ENCODE measurements at regions not wholly inside any gene's neighbourhood (a gene's known extent, or its start where the extent isn't known, plus 50 kb on each side); places are given as distances from the start of the nearest gene placed in this dataset.

DNA sequence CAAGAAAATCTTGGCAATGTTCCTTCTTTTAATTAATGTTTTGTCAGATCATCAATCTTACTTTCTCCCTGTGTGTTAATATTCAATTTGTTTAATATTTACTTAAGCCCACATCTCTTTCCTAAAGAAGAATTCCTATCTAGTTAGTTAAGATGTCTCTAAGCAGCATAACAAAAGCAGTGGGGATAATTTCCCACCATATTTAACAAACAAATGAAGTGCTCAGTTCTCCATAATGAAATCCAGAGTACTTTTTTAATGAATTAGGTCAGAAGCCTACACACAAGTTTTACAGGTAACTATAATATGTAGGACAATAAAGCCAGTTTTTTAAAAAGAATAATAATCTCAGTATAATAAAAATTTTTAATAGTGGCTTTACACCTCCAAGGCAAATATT lies 1918.8 kb downstream of the EFNA5 start:
- intact Hi-C loops (cut with DNase I; ENCODE audit: low total_unique reads) = no loop called here
- Histone ChIP-seq H3K4me1 (no peaks in the 10 kb centered on the region), H3K27ac (no peak overlapping the region), H3K9me3 (no peaks in the 10 kb centered on the region), H3K36me3 (no peaks in the 10 kb centered on the region), H3K27me3 (no peaks in the 10 kb centered on the region), H3K4me3 (no peak overlapping the region)
- no peak for DNase-seq
- TF ChIP-seq, protein P1, sequence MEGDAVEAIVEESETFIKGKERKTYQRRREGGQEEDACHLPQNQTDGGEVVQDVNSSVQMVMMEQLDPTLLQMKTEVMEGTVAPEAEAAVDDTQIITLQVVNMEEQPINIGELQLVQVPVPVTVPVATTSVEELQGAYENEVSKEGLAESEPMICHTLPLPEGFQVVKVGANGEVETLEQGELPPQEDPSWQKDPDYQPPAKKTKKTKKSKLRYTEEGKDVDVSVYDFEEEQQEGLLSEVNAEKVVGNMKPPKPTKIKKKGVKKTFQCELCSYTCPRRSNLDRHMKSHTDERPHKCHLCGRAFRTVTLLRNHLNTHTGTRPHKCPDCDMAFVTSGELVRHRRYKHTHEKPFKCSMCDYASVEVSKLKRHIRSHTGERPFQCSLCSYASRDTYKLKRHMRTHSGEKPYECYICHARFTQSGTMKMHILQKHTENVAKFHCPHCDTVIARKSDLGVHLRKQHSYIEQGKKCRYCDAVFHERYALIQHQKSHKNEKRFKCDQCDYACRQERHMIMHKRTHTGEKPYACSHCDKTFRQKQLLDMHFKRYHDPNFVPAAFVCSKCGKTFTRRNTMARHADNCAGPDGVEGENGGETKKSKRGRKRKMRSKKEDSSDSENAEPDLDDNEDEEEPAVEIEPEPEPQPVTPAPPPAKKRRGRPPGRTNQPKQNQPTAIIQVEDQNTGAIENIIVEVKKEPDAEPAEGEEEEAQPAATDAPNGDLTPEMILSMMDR (IDR thresholded peaks at IDR 0.05) = no peak

DNA sequence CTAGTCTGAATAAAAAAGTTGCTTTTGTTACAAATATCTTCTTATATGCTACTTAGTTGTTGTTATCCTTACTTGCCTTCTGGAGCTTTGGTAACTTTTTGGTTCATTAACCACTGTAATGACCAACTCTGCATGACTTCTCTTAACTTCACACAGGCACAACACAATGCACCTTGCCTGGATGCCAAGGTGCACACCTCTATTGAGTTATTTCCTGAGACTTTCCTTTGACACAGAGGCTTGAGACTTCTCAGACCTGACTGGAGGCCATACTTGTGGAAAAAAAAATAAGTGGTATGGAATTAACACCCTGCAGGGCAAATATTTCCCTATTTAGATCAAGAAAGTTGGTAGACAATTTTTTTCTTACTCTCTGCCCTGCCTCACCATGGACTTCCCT lies 1925.6 kb downstream of the EFNA5 start:
- TF ChIP-seq, protein P1 (IDR thresholded peaks at IDR 0.05) = no peak
- no peaks in the 10 kb centered on the region for H3K9me3 ChIP-seq
- no peaks in the 10 kb centered on the region for H3K4me1 ChIP-seq
- intact Hi-C loops (cut with DNase I; ENCODE audit: low total_unique reads) = no loop called here
- no peaks in the 10 kb centered on the region for H3K27me3 ChIP-seq
- H3K4me3 ChIP-seq = no peak overlapping the region
- no peaks in the 10 kb centered on the region for H3K36me3 ChIP-seq
- no peak overlapping the region for H3K27ac ChIP-seq
- DNase-seq = no peak

DNA sequence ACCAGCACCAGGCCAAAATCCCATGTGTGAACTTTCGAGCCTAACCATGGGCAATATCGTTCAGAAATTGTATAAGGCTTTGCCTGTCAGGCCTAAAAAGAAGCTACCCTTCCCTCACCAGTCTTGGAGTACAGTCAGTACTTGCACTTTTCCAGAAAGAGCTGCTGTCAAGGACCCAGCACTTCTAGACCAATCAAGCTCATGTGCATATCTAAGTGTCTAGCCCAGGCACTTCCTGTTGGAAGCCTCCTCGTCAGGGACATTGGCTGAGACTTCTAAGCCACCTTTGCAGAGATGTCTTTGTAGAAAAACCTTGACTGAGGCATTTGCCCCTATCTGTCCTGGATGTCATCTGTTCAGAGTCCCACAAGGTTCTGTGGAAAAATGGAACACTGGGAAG lies 1930.5 kb downstream of the EFNA5 start:
- H3K4me3 ChIP-seq = no peak overlapping the region
- intact Hi-C loops (cut with DNase I; ENCODE audit: low total_unique reads) = no loop called here
- no peaks in the 10 kb centered on the region for H3K27me3 ChIP-seq
- no peak for DNase-seq
- no peaks in the 10 kb centered on the region for H3K36me3 ChIP-seq
- no peaks in the 10 kb centered on the region for H3K4me1 ChIP-seq
- TF ChIP-seq, protein P1 (IDR thresholded peaks at IDR 0.05) = no peak
- H3K9me3 ChIP-seq = peaks cover 0 to 9% (median 0%) of the 10 kb centered on the region in 3 donors
- H3K27ac ChIP-seq = no peak overlapping the region

DNA sequence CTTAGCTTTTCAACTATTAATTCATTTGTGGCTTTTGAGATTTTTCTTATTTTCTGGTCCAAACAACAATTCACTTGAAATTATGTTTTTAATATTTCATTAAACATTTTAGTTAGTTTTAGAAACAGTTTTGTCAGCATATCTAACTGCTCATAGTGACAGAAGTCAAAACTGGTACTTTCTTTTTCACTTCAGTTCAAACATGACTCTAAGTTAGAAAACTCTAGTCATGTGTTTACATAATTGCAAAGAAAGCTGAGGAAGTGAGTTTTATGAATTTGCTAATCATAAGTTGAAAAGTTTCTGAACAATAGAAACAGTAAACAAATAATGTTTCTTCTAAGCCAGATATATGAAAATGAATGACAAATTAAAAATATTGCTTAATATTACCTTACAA lies 1931.0 kb downstream of the EFNA5 start:
- intact Hi-C loops (cut with DNase I; ENCODE audit: low total_unique reads) = no loop called here
- Histone ChIP-seq H3K36me3 (no peaks in the 10 kb centered on the region), H3K9me3 (peaks cover 0 to 9% (median 0%) of the 10 kb centered on the region in 3 donors), H3K4me3 (no peak overlapping the region), H3K4me1 (no peaks in the 10 kb centered on the region), H3K27ac (no peak overlapping the region), H3K27me3 (no peaks in the 10 kb centered on the region)
- TF ChIP-seq, protein P1 (IDR thresholded peaks at IDR 0.05) = no peak
- DNase-seq = no peak

DNA sequence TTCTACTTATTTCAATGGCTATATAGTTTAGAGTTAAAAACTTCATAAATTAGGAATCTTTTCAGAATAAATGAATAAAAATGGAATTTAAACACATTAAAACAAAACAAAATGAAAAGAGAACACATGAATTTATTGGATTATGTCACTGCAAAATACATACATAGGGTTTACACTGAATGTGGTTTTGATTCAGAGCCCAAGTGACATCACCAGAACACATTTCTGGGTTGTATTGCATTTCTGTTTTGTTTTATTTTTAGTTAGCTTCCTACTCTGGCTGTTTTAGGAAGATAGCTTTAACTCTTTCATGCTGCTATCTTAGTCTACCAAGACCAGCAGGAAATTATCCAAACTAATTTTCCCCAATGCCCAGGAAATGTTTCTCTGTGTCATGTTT lies 1935.0 kb downstream of the EFNA5 start:
- Histone ChIP-seq H3K4me1 (no peaks in the 10 kb centered on the region), H3K36me3 (no peaks in the 10 kb centered on the region), H3K27ac (no peak overlapping the region), H3K9me3 (peaks cover 0 to 9% (median 0%) of the 10 kb centered on the region in 3 donors), H3K27me3 (no peaks in the 10 kb centered on the region), H3K4me3 (no peak overlapping the region)
- TF ChIP-seq, protein P1 (IDR thresholded peaks at IDR 0.05) = no peak
- intact Hi-C loops (cut with DNase I; ENCODE audit: low total_unique reads) = no loop called here
- no peak for DNase-seq

DNA sequence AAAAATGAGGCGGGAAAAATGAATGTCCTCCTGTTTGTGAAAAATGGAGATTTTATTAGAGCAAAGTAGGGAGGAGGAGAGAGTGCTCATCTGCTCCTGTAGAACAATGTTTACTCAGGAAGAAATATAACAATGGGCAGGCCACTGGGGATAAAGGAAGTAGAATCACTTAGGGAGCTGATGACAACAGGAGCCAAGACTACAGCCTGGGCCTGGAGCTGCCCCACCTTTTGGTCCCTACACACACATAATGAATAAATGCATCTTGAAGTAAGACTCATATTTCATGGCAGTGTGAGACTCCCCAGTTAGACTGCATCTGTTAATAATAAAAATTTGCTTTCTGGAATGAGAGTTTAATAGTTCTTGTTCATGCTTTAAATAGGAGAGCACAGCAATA lies 1939.8 kb downstream of the EFNA5 start:
- TF ChIP-seq, protein P1 (IDR thresholded peaks at IDR 0.05) = no peak
- DNase-seq = no peak
- Histone ChIP-seq H3K4me1 (no peaks in the 10 kb centered on the region), H3K36me3 (no peaks in the 10 kb centered on the region), H3K4me3 (no peak overlapping the region), H3K9me3 (no peaks in the 10 kb centered on the region), H3K27me3 (no peaks in the 10 kb centered on the region), H3K27ac (no peak overlapping the region)
- intact Hi-C loops (cut with DNase I; ENCODE audit: low total_unique reads) = no loop called here
